H1 (cell line): ENCODE measurements at regions not wholly inside any gene's neighbourhood (a gene's known extent, or its start where the extent isn't known, plus 50 kb on each side); places are given as distances from the start of the nearest gene placed in this dataset.

Experiments
- BACH1 ChIP-seq: IDR thresholded peaks from 2 replicates; pipeline ENCODE4 v1.6.1; 2012; ENCODE audit warnings: low read length, improper control_type of control experiment
- RAD21 ChIP-seq, 2 experiments: IDR thresholded peaks in 1 of 2; conservative IDR thresholded peaks in 1 of 2; 2 replicates each; pipeline ENCODE4 v1.6.1; 2011; ENCODE audit warnings: low read depth in 2 of 2, low read length in 2 of 2, improper control_type of control experiment in 1 of 2, inconsistent platforms in 1 of 2, mild to moderate bottlenecking in 1 of 2, moderate library complexity in 1 of 2
- TF ChIP-seq, protein P1 (sequence below): fragments of 300-600 bp; sonication (generic); IDR thresholded peaks from 2 replicates; pipeline ENCODE4 v1.7.1; 2012; ENCODE audit warnings: low read length, moderate library complexity, mild to moderate bottlenecking, inconsistent platforms; ENCODE audit not compliant: insufficient replicate concordance

DNA sequence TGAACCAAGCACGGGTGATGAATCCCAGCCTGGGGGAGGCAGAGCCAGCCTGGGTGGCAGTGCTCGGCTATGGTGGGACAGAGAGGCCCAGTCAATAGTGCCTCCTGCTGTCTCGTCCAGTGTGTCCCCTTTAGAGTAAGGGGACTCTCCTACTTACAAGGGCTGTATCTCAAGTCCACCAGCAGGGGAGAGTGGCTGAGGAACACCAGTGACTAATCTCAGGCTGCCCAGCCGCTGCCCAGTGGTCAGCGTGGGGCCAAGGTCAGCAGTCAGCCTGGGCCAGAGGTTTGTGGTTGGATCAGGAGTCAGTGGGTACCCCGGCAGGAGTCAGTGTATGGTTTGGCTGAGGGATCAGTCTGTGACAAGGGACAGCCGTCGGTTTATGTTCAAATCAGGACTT, 109.2 kb upstream of the RUNX3 start (continued):
- TF ChIP-seq, protein P1, sequence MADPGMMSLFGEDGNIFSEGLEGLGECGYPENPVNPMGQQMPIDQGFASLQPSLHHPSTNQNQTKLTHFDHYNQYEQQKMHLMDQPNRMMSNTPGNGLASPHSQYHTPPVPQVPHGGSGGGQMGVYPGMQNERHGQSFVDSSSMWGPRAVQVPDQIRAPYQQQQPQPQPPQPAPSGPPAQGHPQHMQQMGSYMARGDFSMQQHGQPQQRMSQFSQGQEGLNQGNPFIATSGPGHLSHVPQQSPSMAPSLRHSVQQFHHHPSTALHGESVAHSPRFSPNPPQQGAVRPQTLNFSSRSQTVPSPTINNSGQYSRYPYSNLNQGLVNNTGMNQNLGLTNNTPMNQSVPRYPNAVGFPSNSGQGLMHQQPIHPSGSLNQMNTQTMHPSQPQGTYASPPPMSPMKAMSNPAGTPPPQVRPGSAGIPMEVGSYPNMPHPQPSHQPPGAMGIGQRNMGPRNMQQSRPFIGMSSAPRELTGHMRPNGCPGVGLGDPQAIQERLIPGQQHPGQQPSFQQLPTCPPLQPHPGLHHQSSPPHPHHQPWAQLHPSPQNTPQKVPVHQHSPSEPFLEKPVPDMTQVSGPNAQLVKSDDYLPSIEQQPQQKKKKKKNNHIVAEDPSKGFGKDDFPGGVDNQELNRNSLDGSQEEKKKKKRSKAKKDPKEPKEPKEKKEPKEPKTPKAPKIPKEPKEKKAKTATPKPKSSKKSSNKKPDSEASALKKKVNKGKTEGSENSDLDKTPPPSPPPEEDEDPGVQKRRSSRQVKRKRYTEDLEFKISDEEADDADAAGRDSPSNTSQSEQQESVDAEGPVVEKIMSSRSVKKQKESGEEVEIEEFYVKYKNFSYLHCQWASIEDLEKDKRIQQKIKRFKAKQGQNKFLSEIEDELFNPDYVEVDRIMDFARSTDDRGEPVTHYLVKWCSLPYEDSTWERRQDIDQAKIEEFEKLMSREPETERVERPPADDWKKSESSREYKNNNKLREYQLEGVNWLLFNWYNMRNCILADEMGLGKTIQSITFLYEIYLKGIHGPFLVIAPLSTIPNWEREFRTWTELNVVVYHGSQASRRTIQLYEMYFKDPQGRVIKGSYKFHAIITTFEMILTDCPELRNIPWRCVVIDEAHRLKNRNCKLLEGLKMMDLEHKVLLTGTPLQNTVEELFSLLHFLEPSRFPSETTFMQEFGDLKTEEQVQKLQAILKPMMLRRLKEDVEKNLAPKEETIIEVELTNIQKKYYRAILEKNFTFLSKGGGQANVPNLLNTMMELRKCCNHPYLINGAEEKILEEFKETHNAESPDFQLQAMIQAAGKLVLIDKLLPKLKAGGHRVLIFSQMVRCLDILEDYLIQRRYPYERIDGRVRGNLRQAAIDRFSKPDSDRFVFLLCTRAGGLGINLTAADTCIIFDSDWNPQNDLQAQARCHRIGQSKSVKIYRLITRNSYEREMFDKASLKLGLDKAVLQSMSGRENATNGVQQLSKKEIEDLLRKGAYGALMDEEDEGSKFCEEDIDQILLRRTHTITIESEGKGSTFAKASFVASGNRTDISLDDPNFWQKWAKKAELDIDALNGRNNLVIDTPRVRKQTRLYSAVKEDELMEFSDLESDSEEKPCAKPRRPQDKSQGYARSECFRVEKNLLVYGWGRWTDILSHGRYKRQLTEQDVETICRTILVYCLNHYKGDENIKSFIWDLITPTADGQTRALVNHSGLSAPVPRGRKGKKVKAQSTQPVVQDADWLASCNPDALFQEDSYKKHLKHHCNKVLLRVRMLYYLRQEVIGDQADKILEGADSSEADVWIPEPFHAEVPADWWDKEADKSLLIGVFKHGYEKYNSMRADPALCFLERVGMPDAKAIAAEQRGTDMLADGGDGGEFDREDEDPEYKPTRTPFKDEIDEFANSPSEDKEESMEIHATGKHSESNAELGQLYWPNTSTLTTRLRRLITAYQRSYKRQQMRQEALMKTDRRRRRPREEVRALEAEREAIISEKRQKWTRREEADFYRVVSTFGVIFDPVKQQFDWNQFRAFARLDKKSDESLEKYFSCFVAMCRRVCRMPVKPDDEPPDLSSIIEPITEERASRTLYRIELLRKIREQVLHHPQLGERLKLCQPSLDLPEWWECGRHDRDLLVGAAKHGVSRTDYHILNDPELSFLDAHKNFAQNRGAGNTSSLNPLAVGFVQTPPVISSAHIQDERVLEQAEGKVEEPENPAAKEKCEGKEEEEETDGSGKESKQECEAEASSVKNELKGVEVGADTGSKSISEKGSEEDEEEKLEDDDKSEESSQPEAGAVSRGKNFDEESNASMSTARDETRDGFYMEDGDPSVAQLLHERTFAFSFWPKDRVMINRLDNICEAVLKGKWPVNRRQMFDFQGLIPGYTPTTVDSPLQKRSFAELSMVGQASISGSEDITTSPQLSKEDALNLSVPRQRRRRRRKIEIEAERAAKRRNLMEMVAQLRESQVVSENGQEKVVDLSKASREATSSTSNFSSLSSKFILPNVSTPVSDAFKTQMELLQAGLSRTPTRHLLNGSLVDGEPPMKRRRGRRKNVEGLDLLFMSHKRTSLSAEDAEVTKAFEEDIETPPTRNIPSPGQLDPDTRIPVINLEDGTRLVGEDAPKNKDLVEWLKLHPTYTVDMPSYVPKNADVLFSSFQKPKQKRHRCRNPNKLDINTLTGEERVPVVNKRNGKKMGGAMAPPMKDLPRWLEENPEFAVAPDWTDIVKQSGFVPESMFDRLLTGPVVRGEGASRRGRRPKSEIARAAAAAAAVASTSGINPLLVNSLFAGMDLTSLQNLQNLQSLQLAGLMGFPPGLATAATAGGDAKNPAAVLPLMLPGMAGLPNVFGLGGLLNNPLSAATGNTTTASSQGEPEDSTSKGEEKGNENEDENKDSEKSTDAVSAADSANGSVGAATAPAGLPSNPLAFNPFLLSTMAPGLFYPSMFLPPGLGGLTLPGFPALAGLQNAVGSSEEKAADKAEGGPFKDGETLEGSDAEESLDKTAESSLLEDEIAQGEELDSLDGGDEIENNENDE: no peak
- TF ChIP-seq BACH1 (no peak), RAD21 (IDR thresholded peaks at IDR 0.05 in 1 of 2, conservative IDR thresholded peaks at IDR 0.05 in 1 of 2; ENCODE audit: low read depth in 2 of 2, low read length in 2 of 2) (peak in 1 of 2 experiments; percentile 22; a peak in 1 of 4 replicates)
